Choroid plexus epithelial cell (primary cell): ENCODE measurements at regions not wholly inside any gene's neighbourhood (a gene's known extent, or its start where the extent isn't known, plus 50 kb on each side); places are given as distances from the start of the nearest gene placed in this dataset.

Source experiments
- DNase-seq: peaks from one replicate; pipeline ENCODE4 v3.0.0-alpha.2; 2010; ENCODE audit warnings: low read depth
- H3K4me3 ChIP-seq: 2 replicates; pipeline ENCODE4 v1.5.1; 2011; ENCODE audit warnings: low read depth, mild to moderate bottlenecking, control low read depth, low read length, moderate library complexity
- TF ChIP-seq, protein P1 (sequence below): conservative IDR thresholded peaks from 2 replicates; pipeline ENCODE4 v1.5.1; 2011; ENCODE audit warnings: low read depth, mild to moderate bottlenecking, control low read depth, inconsistent platforms, low read length, moderate library complexity

GRCh38 chr5:173739741-173740140 is 123.3 kb upstream of the BOD1 start:
- TF ChIP-seq, protein P1, sequence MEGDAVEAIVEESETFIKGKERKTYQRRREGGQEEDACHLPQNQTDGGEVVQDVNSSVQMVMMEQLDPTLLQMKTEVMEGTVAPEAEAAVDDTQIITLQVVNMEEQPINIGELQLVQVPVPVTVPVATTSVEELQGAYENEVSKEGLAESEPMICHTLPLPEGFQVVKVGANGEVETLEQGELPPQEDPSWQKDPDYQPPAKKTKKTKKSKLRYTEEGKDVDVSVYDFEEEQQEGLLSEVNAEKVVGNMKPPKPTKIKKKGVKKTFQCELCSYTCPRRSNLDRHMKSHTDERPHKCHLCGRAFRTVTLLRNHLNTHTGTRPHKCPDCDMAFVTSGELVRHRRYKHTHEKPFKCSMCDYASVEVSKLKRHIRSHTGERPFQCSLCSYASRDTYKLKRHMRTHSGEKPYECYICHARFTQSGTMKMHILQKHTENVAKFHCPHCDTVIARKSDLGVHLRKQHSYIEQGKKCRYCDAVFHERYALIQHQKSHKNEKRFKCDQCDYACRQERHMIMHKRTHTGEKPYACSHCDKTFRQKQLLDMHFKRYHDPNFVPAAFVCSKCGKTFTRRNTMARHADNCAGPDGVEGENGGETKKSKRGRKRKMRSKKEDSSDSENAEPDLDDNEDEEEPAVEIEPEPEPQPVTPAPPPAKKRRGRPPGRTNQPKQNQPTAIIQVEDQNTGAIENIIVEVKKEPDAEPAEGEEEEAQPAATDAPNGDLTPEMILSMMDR, result no peak
- H3K4me3 ChIP-seq, result no peak overlapping the region
- DNase-seq, result no peak

GRCh38 chr5:173740400-173740799 is 124.0 kb upstream of the BOD1 start:
- no peak overlapping the region for H3K4me3 ChIP-seq
- TF ChIP-seq, protein P1, result no peak
- DNase-seq, result no peak

GRCh38 chr5:173741087-173741486 is 124.6 kb upstream of the BOD1 start:
- no peak for DNase-seq

DNA sequence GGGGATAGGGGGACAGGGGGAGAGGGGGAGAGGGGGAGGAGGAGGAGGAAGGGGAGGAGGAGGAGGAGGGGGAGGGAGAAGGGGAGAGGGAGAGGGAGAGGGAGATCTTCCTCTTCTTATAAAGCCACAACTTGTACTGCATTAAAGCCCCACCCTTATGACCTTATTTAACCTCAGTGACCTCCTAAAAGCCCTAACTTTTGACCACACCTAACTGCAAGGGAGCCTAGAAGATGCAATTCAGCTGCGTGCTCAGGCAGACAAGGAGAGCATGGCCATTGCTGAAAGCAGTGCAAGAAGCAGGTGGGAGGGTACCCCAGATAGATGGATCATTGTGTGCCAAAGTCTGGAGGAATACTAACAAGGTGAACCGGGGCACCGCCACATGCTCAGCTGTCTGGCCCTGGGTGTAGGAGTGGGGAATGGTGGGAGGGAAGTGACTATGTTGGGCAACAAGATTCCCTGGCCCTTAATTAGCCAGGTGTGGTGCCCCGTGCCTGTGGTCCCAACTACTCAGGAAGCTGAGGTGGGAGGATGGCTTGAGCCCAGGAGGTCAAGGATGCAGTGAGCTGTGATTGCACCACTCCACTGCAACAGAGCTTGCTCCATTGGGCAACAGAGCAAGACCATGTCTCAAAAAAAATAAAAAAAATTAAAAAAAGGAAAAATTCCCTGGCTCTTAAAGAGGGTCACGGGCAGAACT is 125.4 kb upstream of the BOD1 start:
- TF ChIP-seq, protein P1, result no peak
- H3K4me3 ChIP-seq, result no peak overlapping the region

More at GRCh38 chr5:173741087-173741486, 124.6 kb upstream of the BOD1 start:
- no peak overlapping the region for H3K4me3 ChIP-seq
- TF ChIP-seq, protein P1, result no peak

GRCh38 chr5:173742432-173742816 is 126.0 kb upstream of the BOD1 start:
- TF ChIP-seq, protein P1, result no peak
- DNase-seq, result no peak
- no peak overlapping the region for H3K4me3 ChIP-seq

More for the DNA sequence above, 125.4 kb upstream of the BOD1 start:
- no peak for DNase-seq

- DNase-seq, result no peak
- TF ChIP-seq, protein P1, result no peak
- H3K4me3 ChIP-seq, result no peak overlapping the region
Measured at GRCh38 chr5:173743641-173744343, 127.3 kb upstream of the BOD1 start.
